ENCODE measurements at regions not wholly inside any gene's neighbourhood (a gene's known extent, or its start where the extent isn't known, plus 50 kb on each side); places are given as distances from the start of the nearest gene placed in this dataset.

GRCh38 chr10:52597189-52597863 is 175.3 kb downstream of the MBL2 start:
- TF ChIP-seq CTCF (optimal IDR thresholded peaks at IDR 0.05 in 1 of 3, IDR thresholded peaks at IDR 0.05 in 1 of 3, conservative IDR thresholded peaks at IDR 0.05 in 1 of 3; ENCODE audit: extremely low read depth in 1 of 3, insufficient read depth in 2 of 3, low read length in 3 of 3) (no peak), EZH2 (IDR thresholded peaks at IDR 0.05; ENCODE audit: low read length) (no peak)

Data from keratinocyte (primary cell).